Stomach smooth muscle (tissue), 2 donors: ENCODE measurements at regions not wholly inside any gene's neighbourhood (a gene's known extent, or its start where the extent isn't known, plus 50 kb on each side); places are given as distances from the start of the nearest gene placed in this dataset.

Experiments used
- H3K27ac ChIP-seq: one replicate; pipeline ENCODE4 v1.7.0; 2013; ENCODE audit warnings: mild to moderate bottlenecking, low read length, inconsistent platforms
- H3K27me3 ChIP-seq, 2 donors: one replicate each; pipeline ENCODE4 v1.7.0; 2013; ENCODE audit warnings: low read length in 2 of 2; ENCODE audit not compliant: insufficient read depth in 2 of 2, control insufficient read depth in 1 of 2
- H3K36me3 ChIP-seq, 2 donors: one replicate each; pipeline ENCODE4 v1.7.0; 2013; ENCODE audit warnings: low read length in 2 of 2; ENCODE audit not compliant: control insufficient read depth in 2 of 2, insufficient read depth in 2 of 2
- H3K4me1 ChIP-seq: one replicate; pipeline ENCODE4 v1.7.0; 2013; ENCODE audit warnings: low read length; ENCODE audit not compliant: control insufficient read depth, insufficient read depth
- H3K4me3 ChIP-seq, 2 donors: one replicate each; pipeline ENCODE4 v1.7.0; 2013; ENCODE audit warnings: low read length in 2 of 2
- H3K9ac ChIP-seq, 2 donors: one replicate each; pipeline ENCODE4 v1.7.0; 2013; ENCODE audit warnings: low read length in 2 of 2, mild to moderate bottlenecking in 1 of 2
- H3K9me3 ChIP-seq, 2 donors: one replicate each; pipeline ENCODE4 v1.7.0; 2013; ENCODE audit warnings: low read length in 2 of 2; ENCODE audit not compliant: control insufficient read depth in 2 of 2
- donor health status: healthy.
- donor health status: Pancreatic carcinoma.

DNA sequence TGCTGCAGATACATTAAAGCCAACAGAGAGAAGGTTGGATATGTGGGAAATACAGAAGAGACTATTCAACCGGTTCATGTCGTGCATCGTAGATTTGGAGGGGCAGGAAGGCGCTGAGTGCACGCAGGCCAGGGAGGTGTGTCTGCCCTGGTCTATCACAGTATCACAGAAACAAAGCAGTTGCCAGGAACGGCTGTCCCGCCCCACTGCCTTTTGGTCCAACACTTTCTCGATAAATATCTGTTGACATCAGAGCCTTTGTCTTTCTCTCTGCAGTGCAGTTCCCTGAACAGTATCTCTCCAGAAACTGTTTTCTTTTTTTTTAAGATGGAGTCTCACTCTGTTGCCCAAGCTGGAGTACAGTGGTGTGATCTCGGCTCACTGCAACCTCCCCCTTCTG lies 151.1 kb upstream of the BCOR start:
- H3K4me3 ChIP-seq = no peak overlapping the region
- peaks cover 0 to 10% of the 10 kb centered on the region in 2 donors for H3K27me3 ChIP-seq
- no peaks in the 10 kb centered on the region for H3K36me3 ChIP-seq
- H3K9ac ChIP-seq = no peak overlapping the region
- H3K27ac ChIP-seq = no peak overlapping the region
- H3K9me3 ChIP-seq = no peaks in the 10 kb centered on the region
- H3K4me1 ChIP-seq = peaks cover 7% of the 10 kb centered on the region

DNA sequence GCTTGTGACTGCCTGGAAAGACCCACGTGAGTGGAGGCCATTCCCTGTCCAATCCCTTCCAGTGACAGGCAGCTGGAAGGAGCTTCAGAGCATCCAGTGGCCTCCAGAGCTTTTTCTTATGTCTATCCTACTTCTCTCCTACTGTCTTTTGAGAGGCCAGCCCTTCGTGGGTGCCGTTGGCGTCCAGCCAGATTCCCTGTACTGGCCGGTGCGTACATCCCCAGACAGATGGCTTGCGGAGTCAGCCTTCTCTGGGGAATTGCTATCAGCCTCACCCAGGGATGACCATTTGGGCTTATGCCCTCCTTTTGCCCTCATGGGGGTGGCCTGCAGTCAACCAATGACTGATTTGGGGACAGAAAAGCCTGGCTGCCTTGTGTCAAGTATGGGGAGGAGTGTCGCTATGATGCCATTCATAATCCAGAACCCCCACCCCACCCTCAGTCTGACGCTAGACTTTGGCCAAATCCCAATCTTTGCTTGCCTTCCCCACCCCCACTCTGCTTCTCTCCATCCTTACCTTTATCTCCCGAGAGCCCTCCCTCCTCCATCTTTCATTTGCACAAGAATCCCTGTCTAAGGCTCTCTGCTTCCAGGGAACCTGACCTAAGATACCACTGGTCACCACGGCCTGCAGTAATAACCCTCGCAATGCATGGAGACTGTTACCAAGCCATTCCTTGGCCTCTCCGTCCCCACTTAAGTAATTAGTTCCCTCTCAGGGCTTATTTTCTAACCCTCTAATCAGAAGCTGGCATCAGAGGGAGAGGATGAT lies 150.3 kb upstream of the BCOR start:
- peaks cover 0 to 12% of the 10 kb centered on the region in 2 donors for H3K27me3 ChIP-seq
- H3K36me3 ChIP-seq = no peaks in the 10 kb centered on the region
- no peak overlapping the region for H3K9ac ChIP-seq
- no peak overlapping the region for H3K27ac ChIP-seq
- no peaks in the 10 kb centered on the region for H3K9me3 ChIP-seq
- H3K4me3 ChIP-seq = no peak overlapping the region
- H3K4me1 ChIP-seq = peaks cover 7% of the 10 kb centered on the region

DNA sequence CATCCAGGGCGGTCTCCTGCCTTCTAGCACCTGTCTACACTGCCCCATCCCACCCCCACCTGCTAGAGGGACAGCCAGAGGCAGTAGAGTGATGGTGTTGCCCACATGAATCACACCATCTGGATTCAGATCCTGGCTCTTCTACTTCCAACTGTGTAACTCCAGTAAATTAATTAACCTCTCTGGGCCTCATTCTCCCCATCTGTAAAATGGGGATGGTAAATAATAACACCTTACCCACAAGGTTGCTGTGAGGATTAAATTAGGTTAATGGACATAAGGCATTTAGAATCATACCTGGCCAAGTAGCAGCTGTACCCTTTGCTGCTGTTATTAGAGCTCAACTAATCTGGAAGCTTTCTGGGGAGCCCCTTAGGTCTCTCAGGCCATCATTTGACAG lies 149.6 kb upstream of the BCOR start:
- Histone ChIP-seq H3K27ac (no peak overlapping the region), H3K9me3 (no peaks in the 10 kb centered on the region), H3K27me3 (peaks cover 0 to 10% of the 10 kb centered on the region in 2 donors), H3K4me3 (no peak overlapping the region), H3K36me3 (no peaks in the 10 kb centered on the region), H3K9ac (no peak overlapping the region), H3K4me1 (peaks cover 7% of the 10 kb centered on the region)

DNA sequence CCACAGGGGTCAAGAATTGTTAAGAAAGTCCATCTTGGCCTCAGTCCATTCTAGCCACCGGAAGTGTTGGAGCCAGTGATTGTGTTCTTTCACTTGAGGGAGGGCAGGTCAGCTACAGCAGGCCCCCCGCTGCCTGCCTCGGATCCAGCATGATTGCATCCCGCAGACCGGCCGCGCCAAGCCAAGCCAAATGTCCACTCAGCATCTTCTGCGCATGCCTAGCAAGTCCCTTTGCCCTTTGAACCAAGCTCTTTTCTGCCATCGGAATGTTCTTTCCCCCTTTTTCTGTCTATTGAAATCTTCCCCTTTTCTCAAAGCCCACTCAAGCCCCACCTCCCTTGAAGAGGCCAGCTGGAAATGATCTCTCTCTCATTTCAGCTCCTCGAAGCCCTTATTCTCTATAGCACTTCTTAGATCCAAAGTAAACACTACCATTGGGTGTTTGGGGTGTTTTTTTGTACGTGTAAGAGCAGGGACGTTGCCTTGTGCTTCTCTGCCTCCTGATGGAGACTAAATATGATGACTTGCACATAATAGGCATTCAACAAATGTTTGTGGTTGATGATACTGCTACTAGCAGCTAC lies 147.8 kb upstream of the BCOR start:
- Histone ChIP-seq H3K27me3 (peaks cover 0 to 10% of the 10 kb centered on the region in 2 donors), H3K9ac (no peak overlapping the region), H3K9me3 (no peaks in the 10 kb centered on the region), H3K27ac (no peak overlapping the region), H3K36me3 (no peaks in the 10 kb centered on the region), H3K4me3 (no peak overlapping the region), H3K4me1 (peaks cover 7% of the 10 kb centered on the region)

DNA sequence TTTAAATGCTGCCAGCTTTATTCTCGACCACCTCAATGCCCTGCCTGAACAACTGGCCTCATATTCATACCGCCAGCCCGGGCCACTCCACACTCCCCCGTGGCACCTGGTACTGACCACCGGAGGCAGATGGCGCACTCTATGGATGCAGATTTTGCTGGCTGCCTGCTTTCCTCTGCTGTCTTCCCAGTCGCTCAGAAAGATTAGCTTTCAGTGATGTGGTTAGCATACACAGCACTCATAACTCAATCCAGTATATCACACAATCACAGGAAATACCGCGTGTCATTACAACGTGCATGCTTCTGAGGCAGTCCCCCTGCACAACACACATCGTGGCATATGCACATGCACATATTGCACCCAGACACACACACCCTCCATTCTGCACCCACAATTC lies 147.2 kb upstream of the BCOR start:
- peaks cover 7% of the 10 kb centered on the region for H3K4me1 ChIP-seq
- no peaks in the 10 kb centered on the region for H3K36me3 ChIP-seq
- H3K9me3 ChIP-seq = no peaks in the 10 kb centered on the region
- no peak overlapping the region for H3K27ac ChIP-seq
- H3K27me3 ChIP-seq = peaks cover 0 to 11% of the 10 kb centered on the region in 2 donors
- no peak overlapping the region for H3K4me3 ChIP-seq
- H3K9ac ChIP-seq = no peak overlapping the region

DNA sequence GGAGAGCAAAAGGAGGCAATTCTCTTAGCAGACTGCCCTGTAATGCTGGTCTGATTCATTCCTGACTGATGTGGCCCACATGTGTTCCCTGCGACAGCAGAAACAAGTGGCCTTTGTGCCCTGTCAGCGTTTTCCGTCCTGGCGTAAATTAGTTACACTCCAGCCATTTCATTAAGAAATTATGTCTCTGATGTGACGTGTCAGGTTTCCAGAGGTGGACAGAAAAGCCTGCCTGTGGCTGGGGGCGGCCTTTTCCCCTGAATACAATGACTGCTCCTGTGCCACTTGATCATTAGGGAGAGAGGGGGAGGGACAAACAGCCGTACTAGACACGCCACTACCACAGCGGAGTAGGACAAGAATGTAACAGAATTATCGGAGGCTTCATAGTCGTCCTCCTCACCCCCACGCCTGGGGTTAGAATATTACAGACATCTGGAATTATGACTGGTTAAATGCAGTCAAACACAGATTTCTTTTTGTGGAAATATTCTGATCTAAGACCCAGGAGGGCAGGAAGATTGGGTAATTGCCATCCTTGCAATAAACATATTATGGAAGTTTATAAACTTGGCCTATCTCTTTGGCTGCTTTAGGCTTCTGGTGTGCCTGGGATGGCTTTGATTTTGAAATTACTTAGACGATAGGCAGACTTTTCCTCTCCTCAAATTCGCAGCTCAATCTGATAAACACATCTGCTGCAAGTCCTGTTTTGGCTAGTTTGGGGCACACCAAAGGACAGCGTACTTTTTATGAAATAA lies 146.2 kb upstream of the BCOR start:
- Histone ChIP-seq H3K27ac (no peak overlapping the region), H3K9me3 (no peaks in the 10 kb centered on the region), H3K36me3 (no peaks in the 10 kb centered on the region), H3K9ac (no peak overlapping the region), H3K27me3 (peaks cover 0 to 14% of the 10 kb centered on the region in 2 donors), H3K4me3 (no peak overlapping the region), H3K4me1 (peaks cover 7% of the 10 kb centered on the region)

DNA sequence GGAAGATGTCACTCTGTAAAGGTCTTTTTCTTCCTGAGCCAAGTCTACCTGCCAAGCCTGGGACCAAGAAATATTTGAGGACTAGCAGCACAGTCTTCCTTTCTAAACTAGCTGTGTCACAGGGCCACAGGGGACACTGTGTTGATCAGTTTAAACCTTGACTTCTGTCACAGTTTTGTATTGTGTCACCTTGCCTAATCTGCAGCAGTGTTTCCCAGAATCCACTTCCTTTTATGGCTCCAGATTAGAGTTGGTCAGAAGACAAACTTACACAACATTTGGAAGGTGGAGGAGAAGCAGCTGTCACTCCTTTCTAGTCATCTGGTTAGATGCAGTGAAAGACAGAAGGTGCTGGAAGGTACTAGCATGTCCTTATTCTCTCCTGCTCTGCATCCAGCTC lies 143.1 kb upstream of the BCOR start:
- Histone ChIP-seq H3K4me1 (peaks cover 7% of the 10 kb centered on the region), H3K9ac (no peak overlapping the region), H3K4me3 (no peak overlapping the region), H3K27ac (no peak overlapping the region), H3K27me3 (peaks cover 0 to 9% of the 10 kb centered on the region in 2 donors), H3K9me3 (peaks cover 0 to 3% of the 10 kb centered on the region in 2 donors), H3K36me3 (no peaks in the 10 kb centered on the region)

DNA sequence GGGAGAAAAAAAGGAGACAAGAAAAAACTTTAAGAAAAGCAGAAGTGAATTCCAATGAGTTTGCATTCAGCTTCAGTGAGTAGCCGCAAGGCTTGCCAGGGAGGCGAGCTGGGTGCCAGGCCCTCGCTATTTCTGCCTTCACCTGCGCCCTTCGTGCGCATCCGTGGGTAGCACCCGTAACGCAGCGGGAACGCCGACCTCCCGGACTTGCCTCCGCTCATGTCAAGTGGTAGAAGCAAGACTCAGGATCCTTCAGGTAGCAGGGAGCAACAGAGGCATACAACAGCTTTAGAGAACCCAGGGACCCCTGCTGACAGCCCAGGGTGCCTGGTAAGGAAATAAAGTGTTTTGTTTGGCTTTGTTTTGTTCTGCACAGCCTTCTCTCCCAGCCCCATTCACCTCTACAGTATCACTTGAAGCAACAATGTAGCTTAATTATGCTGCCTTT lies 140.0 kb upstream of the BCOR start:
- no peak overlapping the region for H3K9ac ChIP-seq
- no peak overlapping the region for H3K27ac ChIP-seq
- H3K4me3 ChIP-seq = no peak overlapping the region
- H3K9me3 ChIP-seq = peaks cover 0 to 3% of the 10 kb centered on the region in 2 donors
- no peaks in the 10 kb centered on the region for H3K36me3 ChIP-seq
- peaks cover 0 to 4% of the 10 kb centered on the region in 2 donors for H3K27me3 ChIP-seq
- no peaks in the 10 kb centered on the region for H3K4me1 ChIP-seq

DNA sequence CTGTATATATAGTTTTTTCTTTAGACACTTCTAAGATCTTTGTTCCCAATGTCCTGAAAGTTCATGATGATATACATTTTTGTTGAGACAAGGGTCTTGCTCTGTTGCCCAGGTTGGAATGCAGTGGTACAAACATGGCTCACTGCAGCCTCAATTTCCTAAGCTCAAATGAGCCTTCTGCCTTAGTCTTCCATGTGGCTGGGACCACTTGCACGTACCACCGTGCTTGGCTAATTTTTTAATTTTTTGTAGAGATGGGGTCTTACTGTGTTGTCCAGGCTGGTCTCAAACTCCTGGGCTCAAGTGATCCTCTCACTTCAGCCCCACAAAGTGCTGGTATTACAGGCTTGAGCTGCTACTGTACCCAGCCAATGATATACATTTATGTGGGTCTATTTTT lies 132.9 kb upstream of the BCOR start:
- Histone ChIP-seq H3K9me3 (no peaks in the 10 kb centered on the region), H3K4me1 (no peaks in the 10 kb centered on the region), H3K4me3 (no peak overlapping the region), H3K9ac (no peak overlapping the region), H3K27me3 (peaks cover 0 to 2% of the 10 kb centered on the region in 2 donors), H3K27ac (no peak overlapping the region), H3K36me3 (no peaks in the 10 kb centered on the region)

DNA sequence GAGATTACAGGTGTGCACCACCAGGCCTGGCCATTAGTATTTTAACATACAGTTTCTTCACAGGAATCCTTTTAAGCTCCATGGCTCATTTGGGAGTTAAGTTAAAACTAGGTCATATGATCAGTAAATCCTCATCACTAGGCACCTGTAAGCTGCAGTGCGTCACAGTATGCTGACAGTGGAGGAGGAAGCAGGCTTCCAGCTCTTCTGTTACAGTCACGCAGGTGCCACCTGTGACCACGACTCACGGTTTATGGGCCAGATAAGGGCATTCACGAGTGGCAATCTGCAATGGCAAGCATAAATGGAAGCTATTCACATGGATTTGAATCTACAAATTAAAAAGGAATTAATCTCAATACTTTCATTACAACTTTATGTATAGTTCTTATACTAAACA lies 129.4 kb upstream of the BCOR start:
- Histone ChIP-seq H3K9me3 (peaks cover 0 to 5% of the 10 kb centered on the region in 2 donors), H3K4me1 (no peaks in the 10 kb centered on the region), H3K27me3 (peaks cover 0 to 2% of the 10 kb centered on the region in 2 donors), H3K9ac (no peak overlapping the region), H3K27ac (no peak overlapping the region), H3K4me3 (no peak overlapping the region), H3K36me3 (no peaks in the 10 kb centered on the region)
